SK-N-SH (cell line): ENCODE measurements at regions not wholly inside any gene's neighbourhood (a gene's known extent, or its start where the extent isn't known, plus 50 kb on each side); places are given as distances from the start of the nearest gene placed in this dataset.

ENCODE experiments used
- EP300 ChIP-seq, 2 experiments: IDR thresholded peaks; 2 replicates each; pipeline versions ENCODE4 v1.4.0 to v1.6.1; 2012; ENCODE audit warnings: borderline replicate concordance in 1 of 2, low read depth in 1 of 2, low read length in 1 of 2
- EZH2phosphoT487 ChIP-seq: fragments of 200-600 bp; sonication (generic); IDR thresholded peaks from 2 replicates; pipeline ENCODE4 v1.6.1; 2017; ENCODE audit warnings: low read depth, mixed run types, mild to moderate bottlenecking, antibody characterized with exemption, moderate library complexity, borderline replicate concordance
- GATA2 ChIP-seq: sonication (generic); formaldehyde crosslinking; IDR thresholded peaks from 2 replicates; pipeline ENCODE4 v1.5.0; 2020; ENCODE audit warnings: mild to moderate bottlenecking, missing genetic modification reagents
- PBX3 ChIP-seq: IDR thresholded peaks from 2 replicates; pipeline ENCODE4; 2012
- POLR2AphosphoS5 ChIP-seq: IDR thresholded peaks from 2 replicates; pipeline ENCODE4 v1.6.1; 2012; ENCODE audit warnings: low read depth, low read length
- RCOR1 ChIP-seq: fragments of 150-350 bp; IDR thresholded peaks from 2 replicates; pipeline ENCODE4 v1.6.1; 2017; ENCODE audit warnings: antibody characterized with exemption, low read length
- RXRA ChIP-seq: IDR thresholded peaks from 2 replicates; pipeline ENCODE4 v1.4.0; 2012; ENCODE audit warnings: low read depth, mild to moderate bottlenecking, borderline replicate concordance
- SMC3 ChIP-seq: IDR thresholded peaks from 2 replicates; pipeline ENCODE4 v1.6.1; 2012; ENCODE audit warnings: low read depth, low read length, improper control_type of control experiment
- TAF1 ChIP-seq: IDR thresholded peaks from 2 replicates; pipeline ENCODE4 v1.6.1; 2012; ENCODE audit warnings: low read depth, mild to moderate bottlenecking, low read length, moderate library complexity, borderline replicate concordance
- USF1 ChIP-seq: IDR thresholded peaks from 2 replicates; pipeline ENCODE4 v1.4.0; 2012; ENCODE audit warnings: low read depth, borderline replicate concordance
- YY1 ChIP-seq: IDR thresholded peaks from 2 replicates; pipeline ENCODE4 v1.4.0; 2012; ENCODE audit warnings: low read depth, mild to moderate bottlenecking
- TF ChIP-seq, protein P1 (sequence below): fragments of 200-600 bp; sonication (generic); IDR thresholded peaks from 2 replicates; pipeline ENCODE4 v1.6.1; 2017; ENCODE audit warnings: antibody characterized with exemption, mild to moderate bottlenecking, moderate library complexity
- TF ChIP-seq, protein P2 (sequence below): IDR thresholded peaks from 2 replicates; pipeline ENCODE4 v1.6.1; 2012; ENCODE audit warnings: mild to moderate bottlenecking, low read depth, low read length, moderate library complexity

- TF ChIP-seq, protein P1, sequence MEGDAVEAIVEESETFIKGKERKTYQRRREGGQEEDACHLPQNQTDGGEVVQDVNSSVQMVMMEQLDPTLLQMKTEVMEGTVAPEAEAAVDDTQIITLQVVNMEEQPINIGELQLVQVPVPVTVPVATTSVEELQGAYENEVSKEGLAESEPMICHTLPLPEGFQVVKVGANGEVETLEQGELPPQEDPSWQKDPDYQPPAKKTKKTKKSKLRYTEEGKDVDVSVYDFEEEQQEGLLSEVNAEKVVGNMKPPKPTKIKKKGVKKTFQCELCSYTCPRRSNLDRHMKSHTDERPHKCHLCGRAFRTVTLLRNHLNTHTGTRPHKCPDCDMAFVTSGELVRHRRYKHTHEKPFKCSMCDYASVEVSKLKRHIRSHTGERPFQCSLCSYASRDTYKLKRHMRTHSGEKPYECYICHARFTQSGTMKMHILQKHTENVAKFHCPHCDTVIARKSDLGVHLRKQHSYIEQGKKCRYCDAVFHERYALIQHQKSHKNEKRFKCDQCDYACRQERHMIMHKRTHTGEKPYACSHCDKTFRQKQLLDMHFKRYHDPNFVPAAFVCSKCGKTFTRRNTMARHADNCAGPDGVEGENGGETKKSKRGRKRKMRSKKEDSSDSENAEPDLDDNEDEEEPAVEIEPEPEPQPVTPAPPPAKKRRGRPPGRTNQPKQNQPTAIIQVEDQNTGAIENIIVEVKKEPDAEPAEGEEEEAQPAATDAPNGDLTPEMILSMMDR: no peak
- TF ChIP-seq SMC3: no peak
- no peak for TF ChIP-seq TAF1
- no peak for TF ChIP-seq RCOR1
- TF ChIP-seq EP300 (IDR thresholded peaks at IDR 0.05; ENCODE audit: borderline replicate concordance in 1 of 2, low read depth in 1 of 2, low read length in 1 of 2): no peak
- no peak for TF ChIP-seq RXRA
- no peak for TF ChIP-seq USF1
- TF ChIP-seq, protein P2, sequence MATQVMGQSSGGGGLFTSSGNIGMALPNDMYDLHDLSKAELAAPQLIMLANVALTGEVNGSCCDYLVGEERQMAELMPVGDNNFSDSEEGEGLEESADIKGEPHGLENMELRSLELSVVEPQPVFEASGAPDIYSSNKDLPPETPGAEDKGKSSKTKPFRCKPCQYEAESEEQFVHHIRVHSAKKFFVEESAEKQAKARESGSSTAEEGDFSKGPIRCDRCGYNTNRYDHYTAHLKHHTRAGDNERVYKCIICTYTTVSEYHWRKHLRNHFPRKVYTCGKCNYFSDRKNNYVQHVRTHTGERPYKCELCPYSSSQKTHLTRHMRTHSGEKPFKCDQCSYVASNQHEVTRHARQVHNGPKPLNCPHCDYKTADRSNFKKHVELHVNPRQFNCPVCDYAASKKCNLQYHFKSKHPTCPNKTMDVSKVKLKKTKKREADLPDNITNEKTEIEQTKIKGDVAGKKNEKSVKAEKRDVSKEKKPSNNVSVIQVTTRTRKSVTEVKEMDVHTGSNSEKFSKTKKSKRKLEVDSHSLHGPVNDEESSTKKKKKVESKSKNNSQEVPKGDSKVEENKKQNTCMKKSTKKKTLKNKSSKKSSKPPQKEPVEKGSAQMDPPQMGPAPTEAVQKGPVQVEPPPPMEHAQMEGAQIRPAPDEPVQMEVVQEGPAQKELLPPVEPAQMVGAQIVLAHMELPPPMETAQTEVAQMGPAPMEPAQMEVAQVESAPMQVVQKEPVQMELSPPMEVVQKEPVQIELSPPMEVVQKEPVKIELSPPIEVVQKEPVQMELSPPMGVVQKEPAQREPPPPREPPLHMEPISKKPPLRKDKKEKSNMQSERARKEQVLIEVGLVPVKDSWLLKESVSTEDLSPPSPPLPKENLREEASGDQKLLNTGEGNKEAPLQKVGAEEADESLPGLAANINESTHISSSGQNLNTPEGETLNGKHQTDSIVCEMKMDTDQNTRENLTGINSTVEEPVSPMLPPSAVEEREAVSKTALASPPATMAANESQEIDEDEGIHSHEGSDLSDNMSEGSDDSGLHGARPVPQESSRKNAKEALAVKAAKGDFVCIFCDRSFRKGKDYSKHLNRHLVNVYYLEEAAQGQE: no peak
- no peak for TF ChIP-seq POLR2AphosphoS5
- no peak for TF ChIP-seq GATA2 (CRISPR knock-in tag)
- TF ChIP-seq EZH2phosphoT487: no peak
- no peak for TF ChIP-seq PBX3
- TF ChIP-seq YY1: no peak
These were observed 271.4 kb downstream of the ETAA1 start for GRCh38 chr2:67668538-67668937.
